Thymus (tissue), 11 donors: ENCODE measurements at regions not wholly inside any gene's neighbourhood (a gene's known extent, or its start where the extent isn't known, plus 50 kb on each side); places are given as distances from the start of the nearest gene placed in this dataset.
"Not testable (repeated sequence)": the region's sequence is repeated elsewhere in the genome, so short reads cannot be mapped to it uniquely, and the experiment has no call there.

Experiments
- DNase-seq, 9 donors: peaks; one replicate each; pipeline ENCODE4 v3.0.0-alpha.2; 2013; ENCODE audit warnings: low spot score in 9 of 9, low read depth in 6 of 9, missing footprints in 1 of 9
- H3K27ac ChIP-seq, 2 donors: one replicate each; pipeline ENCODE4 v1.5.1; 2013; ENCODE audit warnings: control low read depth in 1 of 2, low read depth in 1 of 2, low read length in 1 of 2, mild to moderate bottlenecking in 1 of 2, moderate library complexity in 1 of 2
- H3K27me3 ChIP-seq, 2 donors: one replicate each; pipeline ENCODE4 v1.5.1; 2013; ENCODE audit warnings: low read length in 1 of 2; ENCODE audit not compliant: control insufficient read depth in 2 of 2, insufficient read depth in 1 of 2
- H3K36me3 ChIP-seq, 2 donors: one replicate each; pipeline ENCODE4 v1.5.1; 2013; ENCODE audit warnings: low read length in 1 of 2, mild to moderate bottlenecking in 1 of 2, moderate library complexity in 1 of 2; ENCODE audit not compliant: control insufficient read depth in 2 of 2, insufficient read depth in 2 of 2
- H3K4me1 ChIP-seq, 2 donors: one replicate each; pipeline ENCODE4 v1.5.1; 2013; ENCODE audit warnings: low read length in 2 of 2; ENCODE audit not compliant: control insufficient read depth in 2 of 2, insufficient read depth in 2 of 2
- H3K4me3 ChIP-seq, 2 donors: one replicate each; pipeline ENCODE4 v1.5.1; 2013; ENCODE audit warnings: low read length in 2 of 2, control low read depth in 1 of 2, mild to moderate bottlenecking in 1 of 2
- H3K9me3 ChIP-seq, 2 donors: one replicate each; pipeline ENCODE4 v1.5.1; 2013; ENCODE audit warnings: low read length in 1 of 2, mild to moderate bottlenecking in 1 of 2; ENCODE audit not compliant: control insufficient read depth in 2 of 2, insufficient read depth in 1 of 2
- WGBS: extraction: QIAGEN DNeasy Blood & Tissue Kit; methylation state at CpG from one replicate; pipeline ENCODE4 v1.1.7; 2013; 5-methylcytosine and 5-hydroxymethylcytosine counted together
- donor health status: healthy.

DNA sequence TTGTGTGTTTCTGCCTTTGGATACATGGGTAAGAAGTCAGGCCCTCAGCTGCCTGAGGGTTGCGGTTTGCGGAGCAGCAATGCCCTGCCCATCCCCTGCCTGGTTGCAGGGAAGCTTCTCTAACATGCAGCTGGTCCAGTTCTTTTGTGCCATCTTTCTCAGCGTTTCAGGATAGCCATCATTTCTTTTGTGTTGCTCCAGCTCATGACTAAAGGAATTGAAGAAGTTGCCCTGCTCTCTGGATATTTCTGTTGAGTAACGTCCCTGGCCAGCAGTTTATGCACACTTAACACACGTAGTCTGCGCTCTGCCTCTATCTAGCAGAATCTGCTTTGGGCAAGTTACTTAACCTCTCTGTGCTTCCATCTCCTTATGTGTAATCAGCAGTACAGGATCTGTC is 62.1 kb downstream of the DOP1B start:
- Histone ChIP-seq H3K4me1 (no peaks in the 10 kb centered on the region), H3K9me3 (no peaks in the 10 kb centered on the region), H3K4me3 (no peak overlapping the region), H3K36me3 (peaks cover 13 to 26% of the 10 kb centered on the region in 2 donors), H3K27ac (no peak overlapping the region), H3K27me3 (no peaks in the 10 kb centered on the region)
- no peak for DNase-seq
- WGBS = over 99% methylated on average over 6 of the region's 6 CpGs

DNA sequence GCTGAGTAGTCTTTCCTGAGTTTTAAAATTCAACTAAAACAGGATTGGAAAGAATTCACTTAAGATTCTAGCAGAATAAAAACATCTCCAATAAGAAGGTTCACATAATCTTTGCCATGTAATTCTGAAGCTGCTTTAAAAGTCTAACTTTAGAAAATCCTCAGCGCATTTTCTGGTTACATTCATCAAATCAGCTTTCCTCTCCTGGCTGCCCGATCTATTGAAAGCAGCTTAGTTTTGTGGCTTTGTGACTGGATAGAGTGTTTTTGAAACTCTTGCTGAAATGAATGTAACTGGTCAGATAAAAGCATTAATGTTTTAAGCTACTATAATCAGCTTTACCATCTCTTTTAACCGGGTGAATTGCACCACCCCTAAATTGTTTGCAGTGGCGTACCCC is 66.8 kb downstream of the DOP1B start:
- H3K4me1 ChIP-seq = no peaks in the 10 kb centered on the region
- WGBS = 98% methylated on average over 4 of the region's 4 CpGs
- no peaks in the 10 kb centered on the region for H3K27me3 ChIP-seq
- H3K9me3 ChIP-seq = no peaks in the 10 kb centered on the region
- no peak overlapping the region for H3K4me3 ChIP-seq
- no peak for DNase-seq
- peaks cover 17 to 26% of the 10 kb centered on the region in 2 donors for H3K36me3 ChIP-seq
- H3K27ac ChIP-seq = no peak overlapping the region

DNA sequence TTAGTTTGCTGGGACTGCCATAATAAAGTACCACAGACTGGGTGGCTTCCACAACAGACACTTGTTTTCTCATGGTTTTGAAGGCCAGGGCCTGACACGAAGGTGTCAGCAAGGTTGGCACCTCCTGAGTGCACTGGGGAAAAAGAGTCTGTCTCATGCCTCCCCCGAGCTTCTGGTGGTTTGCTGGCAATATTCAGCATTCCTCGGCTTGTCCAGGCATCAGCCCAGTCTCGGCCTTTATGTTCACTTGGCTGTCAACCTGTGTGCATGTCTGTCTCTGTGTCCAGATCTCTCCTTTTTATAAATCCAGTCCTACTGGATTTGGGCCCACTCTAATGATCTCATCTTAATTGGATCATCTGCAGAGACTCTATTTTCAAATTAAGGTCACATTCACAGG is 72.6 kb downstream of the DOP1B start:
- no peak for DNase-seq
- no peaks in the 10 kb centered on the region for H3K27me3 ChIP-seq
- peaks cover 0 to 3% of the 10 kb centered on the region in 2 donors for H3K4me1 ChIP-seq
- no peak overlapping the region for H3K4me3 ChIP-seq
- 94% methylated on average over 4 of the region's 4 CpGs for WGBS
- H3K36me3 ChIP-seq = peaks cover 35 to 41% of the 10 kb centered on the region in 2 donors
- no peaks in the 10 kb centered on the region for H3K9me3 ChIP-seq
- peak overlapping the region in 1 of 2 donors; percentile 8 for H3K27ac ChIP-seq

DNA sequence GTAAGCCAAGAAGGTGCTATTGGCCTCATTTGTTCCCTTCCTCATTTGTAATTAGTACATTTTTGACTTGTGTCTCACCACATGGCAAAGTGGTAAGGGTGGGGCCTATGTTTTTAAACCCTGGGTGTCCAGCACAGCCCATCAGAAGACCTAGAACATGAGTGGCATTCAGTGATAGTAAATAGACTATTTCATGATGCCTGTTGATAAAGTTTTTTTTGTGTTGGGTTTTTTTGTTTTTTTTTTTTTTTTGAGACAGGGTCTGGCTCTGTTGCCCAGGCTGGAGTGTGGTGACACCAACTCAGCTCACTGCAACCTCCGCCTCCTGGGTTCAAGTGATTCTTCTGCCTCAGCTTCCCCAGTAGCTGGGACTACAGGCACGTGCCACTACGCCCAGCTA is 74.8 kb downstream of the DOP1B start:
- not testable (repeated sequence) for H3K4me3 ChIP-seq, H3K9me3 ChIP-seq, DNase-seq, H3K27me3 ChIP-seq, H3K27ac ChIP-seq, H3K4me1 ChIP-seq
- 97% methylated on average over 3 of the region's 3 CpGs for WGBS
- peaks cover 35 to 36% of the 10 kb centered on the region in 2 donors for H3K36me3 ChIP-seq

DNA sequence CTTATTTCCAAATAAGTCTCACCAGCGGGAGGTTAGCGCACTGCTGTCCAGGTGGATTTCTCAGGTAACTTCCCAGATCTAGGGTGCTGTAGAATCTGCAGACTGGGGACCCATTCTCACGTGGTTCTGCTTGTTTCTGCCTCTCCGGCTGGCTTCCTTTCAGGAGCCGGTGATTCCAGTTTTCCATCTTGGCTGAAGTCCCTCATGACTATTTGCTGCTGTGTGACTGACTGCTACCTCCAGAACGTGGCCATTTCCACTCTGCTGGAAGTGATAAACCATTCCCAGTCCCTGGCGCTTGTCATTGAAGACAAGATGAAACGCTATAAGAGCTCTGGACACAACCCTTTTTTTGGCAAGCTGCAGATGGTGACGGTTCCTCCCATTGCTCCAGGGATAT is 76.0 kb downstream of the DOP1B start:
- DNase-seq = no peak
- Histone ChIP-seq H3K27ac (no peak overlapping the region), H3K9me3 (no peaks in the 10 kb centered on the region), H3K36me3 (peaks cover 33 to 40% of the 10 kb centered on the region in 2 donors), H3K4me1 (peaks cover 0 to 3% of the 10 kb centered on the region in 2 donors), H3K27me3 (no peaks in the 10 kb centered on the region), H3K4me3 (no peak overlapping the region)
- WGBS = 96% methylated on average over 9 of the region's 9 CpGs

DNA sequence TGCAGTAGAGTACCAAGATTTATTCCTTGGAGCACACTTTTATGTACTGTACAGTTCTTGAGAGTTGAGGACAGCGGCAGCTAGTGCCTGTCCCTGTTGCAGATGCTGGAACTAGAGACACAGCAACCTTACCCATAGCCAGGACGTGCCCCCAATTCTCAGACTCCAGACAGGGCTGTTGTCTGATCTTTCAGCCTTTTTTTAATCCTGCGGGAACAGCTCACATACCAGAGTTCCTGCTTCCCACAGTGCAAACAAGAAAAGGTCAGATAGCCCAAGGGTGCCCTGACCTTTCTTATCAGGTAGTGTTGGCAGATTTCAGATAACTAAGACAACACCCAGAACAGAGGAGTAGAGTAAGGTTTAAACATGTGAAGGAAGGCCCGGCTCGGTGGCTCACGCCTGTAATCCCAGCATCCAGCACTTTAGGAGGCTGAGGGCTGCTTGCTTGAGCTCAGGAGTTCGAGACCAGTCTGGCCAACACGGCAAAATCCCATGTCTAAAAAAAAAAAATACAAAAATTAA is 78.5 kb downstream of the DOP1B start:
- no peak overlapping the region for H3K4me3 ChIP-seq
- no peak overlapping the region for H3K27ac ChIP-seq
- H3K36me3 ChIP-seq = peaks cover 34 to 45% of the 10 kb centered on the region in 2 donors
- H3K4me1 ChIP-seq = peaks cover 0 to 3% of the 10 kb centered on the region in 2 donors
- H3K9me3 ChIP-seq = no peaks in the 10 kb centered on the region
- no peak for DNase-seq
- H3K27me3 ChIP-seq = no peaks in the 10 kb centered on the region
- 98% methylated on average over 8 of the region's 8 CpGs for WGBS

DNA sequence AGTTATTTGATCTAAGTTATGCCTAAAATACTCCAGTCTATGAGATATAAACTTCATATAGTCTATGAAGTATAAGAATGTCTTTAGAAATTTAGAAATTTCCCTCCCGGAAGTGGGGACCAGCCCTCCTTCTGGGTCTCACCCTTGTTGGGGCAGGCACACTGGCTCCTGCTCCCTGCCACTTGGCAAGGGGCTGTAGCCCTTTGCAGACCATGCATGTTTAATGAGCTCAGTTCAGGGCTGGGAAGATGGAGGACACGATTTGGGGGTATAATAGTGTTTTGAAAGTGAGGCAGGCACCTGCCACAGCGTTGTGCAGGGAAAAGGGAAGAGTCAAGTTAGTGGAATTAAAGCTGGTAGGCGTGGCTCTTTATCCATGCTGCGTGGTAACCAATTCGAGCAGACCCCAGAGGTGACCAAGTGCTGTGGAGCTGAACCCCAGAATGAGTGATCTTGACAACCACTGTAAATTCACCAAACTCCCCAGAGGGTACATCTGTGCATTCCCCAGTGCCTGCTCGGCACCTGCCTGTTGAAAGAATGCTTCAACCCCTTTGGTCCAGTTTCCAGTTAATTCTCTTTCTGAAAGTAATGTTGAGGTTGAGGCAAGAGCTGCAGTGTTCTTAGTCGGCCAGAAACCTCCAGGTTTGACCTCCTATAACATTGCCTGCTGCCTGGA is 79.6 kb downstream of the DOP1B start:
- DNase-seq = no peak
- H3K27me3 ChIP-seq = no peaks in the 10 kb centered on the region
- no peak overlapping the region for H3K4me3 ChIP-seq
- WGBS = 96% methylated on average over 8 of the region's 8 CpGs
- H3K4me1 ChIP-seq = peaks cover 0 to 3% of the 10 kb centered on the region in 2 donors
- H3K27ac ChIP-seq = no peak overlapping the region
- no peaks in the 10 kb centered on the region for H3K9me3 ChIP-seq
- peaks cover 27 to 36% of the 10 kb centered on the region in 2 donors for H3K36me3 ChIP-seq

DNA sequence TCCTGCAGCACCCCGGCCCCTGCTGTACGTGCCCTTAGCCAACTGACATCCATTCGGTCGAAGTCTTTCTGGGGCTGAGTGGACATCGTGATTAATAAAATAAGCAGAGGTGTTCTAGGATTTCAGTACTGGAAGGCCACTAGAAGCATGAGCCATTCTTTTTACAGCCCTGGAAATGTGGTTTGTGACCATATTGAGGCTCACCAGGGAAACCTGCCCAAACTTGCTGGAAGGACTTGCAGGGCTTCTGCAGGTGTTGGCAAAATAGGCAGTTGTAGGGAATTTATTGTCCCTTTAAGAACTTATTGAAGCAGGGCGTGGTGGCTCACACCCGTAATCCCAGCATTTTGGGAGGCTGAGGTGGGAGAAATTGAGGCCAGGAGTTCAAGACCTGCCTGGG is 80.8 kb downstream of the DOP1B start:
- H3K4me3 ChIP-seq = no peak overlapping the region
- WGBS = 96% methylated on average over 7 of the region's 7 CpGs
- peaks cover 0 to 3% of the 10 kb centered on the region in 2 donors for H3K4me1 ChIP-seq
- peaks cover 19 to 32% of the 10 kb centered on the region in 2 donors for H3K36me3 ChIP-seq
- no peak for DNase-seq
- no peak overlapping the region for H3K27ac ChIP-seq
- no peaks in the 10 kb centered on the region for H3K27me3 ChIP-seq
- no peaks in the 10 kb centered on the region for H3K9me3 ChIP-seq

DNA sequence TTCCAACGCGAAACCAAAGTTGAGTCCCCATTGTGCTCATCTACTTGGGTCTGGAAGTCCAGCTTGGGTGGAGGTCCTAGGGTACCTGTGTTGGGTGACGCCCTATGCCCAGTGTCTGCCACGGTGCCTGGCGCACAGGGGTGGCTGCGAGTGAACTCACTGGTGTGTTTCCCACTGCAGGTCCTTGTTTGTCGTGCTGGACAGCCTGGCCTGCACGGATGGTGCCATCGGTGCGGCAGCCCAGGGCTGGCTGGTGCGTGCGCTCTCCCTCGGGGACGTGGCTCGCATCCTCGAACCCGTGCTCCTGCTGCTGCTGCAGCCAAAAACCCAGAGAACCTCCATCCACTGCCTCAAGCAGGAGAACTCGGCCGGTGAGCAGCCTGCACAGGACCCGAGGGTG is 80.4 kb upstream of the MORC3 start:
- Histone ChIP-seq H3K36me3 (peaks cover 10 to 25% of the 10 kb centered on the region in 2 donors), H3K27ac (no peak overlapping the region), H3K4me3 (no peak overlapping the region), H3K27me3 (no peaks in the 10 kb centered on the region), H3K9me3 (no peaks in the 10 kb centered on the region), H3K4me1 (no peaks in the 10 kb centered on the region)
- DNase-seq = no peak
- WGBS = 98% methylated on average over 20 of the region's 20 CpGs
